ENCODE measurements at regions not wholly inside any gene's neighbourhood (a gene's known extent, or its start where the extent isn't known, plus 50 kb on each side); places are given as distances from the start of the nearest gene placed in this dataset.
"Not testable (repeated sequence)": the region's sequence is repeated elsewhere in the genome, so short reads cannot be mapped to it uniquely, and the experiment has no call there.

GRCh38 chr14:40691066-40691465 lies 915.6 kb upstream of the LRFN5 start:
- no peak for DNase-seq (ENCODE audit: low spot score)

- DNase-seq (ENCODE audit: low spot score) = no peak
Observed at GRCh38 chr14:40685764-40686163, 920.9 kb upstream of the LRFN5 start.

- DNase-seq (ENCODE audit: low spot score) = no peak
Observed at GRCh38 chr14:40684328-40684727, 922.3 kb upstream of the LRFN5 start.

- DNase-seq (ENCODE audit: low spot score) = no peak
Observed at GRCh38 chr14:40682131-40682913, 924.4 kb upstream of the LRFN5 start.

- DNase-seq (ENCODE audit: low spot score) = no peak
Observed at GRCh38 chr14:40679256-40679655, 927.4 kb upstream of the LRFN5 start.

- not testable (repeated sequence) for DNase-seq (ENCODE audit: low spot score)
Observed at GRCh38 chr14:40677206-40677605, 929.5 kb upstream of the LRFN5 start.

- DNase-seq (ENCODE audit: low spot score) = no peak
Observed at GRCh38 chr14:40674502-40674901, 932.2 kb upstream of the LRFN5 start.

- no peak for DNase-seq (ENCODE audit: low spot score)
Observed at GRCh38 chr14:40656311-40656710, 950.4 kb upstream of the LRFN5 start.

- DNase-seq (ENCODE audit: low spot score) = no peak
Observed at GRCh38 chr14:40652089-40652691, 954.5 kb upstream of the LRFN5 start.

- no peak for DNase-seq (ENCODE audit: low spot score)
Observed at GRCh38 chr14:40630471-40630870, 976.2 kb upstream of the LRFN5 start.

- DNase-seq (ENCODE audit: low spot score) = not testable (repeated sequence)
Observed at GRCh38 chr14:40629551-40630137, 977.0 kb upstream of the LRFN5 start.

GRCh38 chr14:40629144-40629543 lies 977.5 kb upstream of the LRFN5 start:
- DNase-seq (ENCODE audit: low spot score) = no peak

GRCh38 chr14:40623643-40624042 lies 983.0 kb upstream of the LRFN5 start:
- no peak for DNase-seq (ENCODE audit: low spot score)

GRCh38 chr14:40618225-40618898 lies 988.3 kb upstream of the LRFN5 start:
- no peak for DNase-seq (ENCODE audit: low spot score)

- DNase-seq (ENCODE audit: low spot score) = no peak
Observed at GRCh38 chr14:40616579-40616978, 990.1 kb upstream of the LRFN5 start.

GRCh38 chr14:40601063-40601462 lies 1005.6 kb upstream of the LRFN5 start:
- DNase-seq (ENCODE audit: low spot score) = no peak

GRCh38 chr14:40599725-40600124 lies 1007.0 kb upstream of the LRFN5 start:
- DNase-seq (ENCODE audit: low spot score) = no peak

- no peak for DNase-seq (ENCODE audit: low spot score)
Observed at GRCh38 chr14:40581264-40581663, 1025.4 kb upstream of the LRFN5 start.

- no peak for DNase-seq (ENCODE audit: low spot score)
Observed at GRCh38 chr14:40576880-40577478, 1029.7 kb upstream of the LRFN5 start.

GRCh38 chr14:40574780-40575179 lies 1031.9 kb upstream of the LRFN5 start:
- no peak for DNase-seq (ENCODE audit: low spot score)

- DNase-seq (ENCODE audit: low spot score) = no peak
Observed at GRCh38 chr14:40525314-40525713, 1081.4 kb upstream of the LRFN5 start.

GRCh38 chr14:40523123-40523522 lies 1083.6 kb upstream of the LRFN5 start:
- DNase-seq (ENCODE audit: low spot score) = no peak
